ENCODE measurements at regions not wholly inside any gene's neighbourhood (a gene's known extent, or its start where the extent isn't known, plus 50 kb on each side); places are given as distances from the start of the nearest gene placed in this dataset.

GRCh38 chr13:29713839-29714238 is 118.4 kb upstream of the SLC7A1 start:
- DNase-seq, result peak; percentile 14

DNA sequence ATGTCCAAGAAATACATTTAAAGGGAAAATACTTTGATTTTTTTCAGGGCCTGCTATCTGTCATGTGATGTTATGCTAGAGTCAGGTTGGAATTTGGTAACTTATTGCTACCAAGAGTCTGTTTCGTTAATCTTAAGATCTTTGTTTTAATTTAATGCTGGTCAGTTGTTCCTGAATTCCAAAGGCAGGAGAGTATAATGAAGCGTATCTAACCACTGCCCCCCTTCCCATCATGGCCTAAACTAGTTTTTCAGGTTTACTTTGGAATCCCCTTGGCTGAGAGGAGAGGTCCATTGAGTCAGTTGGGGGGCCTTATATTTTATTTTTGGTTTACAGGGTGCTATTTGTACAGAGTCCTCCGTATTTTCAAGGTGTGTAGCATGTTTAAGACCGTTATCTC is 116.3 kb upstream of the SLC7A1 start:
- no peak for DNase-seq

- no peak for DNase-seq
Observed at GRCh38 chr13:29710511-29710910, 115.0 kb upstream of the SLC7A1 start.

- DNase-seq, result no peak
Observed at GRCh38 chr13:29709407-29710069, 114.0 kb upstream of the SLC7A1 start.

- DNase-seq, result peak; percentile 59
Observed at GRCh38 chr13:29707876-29708543, 112.5 kb upstream of the SLC7A1 start.

- no peak for DNase-seq
Observed at GRCh38 chr13:29706923-29707322, 111.4 kb upstream of the SLC7A1 start.

GRCh38 chr13:29704648-29705047 is 109.2 kb upstream of the SLC7A1 start:
- DNase-seq, result no peak

DNA sequence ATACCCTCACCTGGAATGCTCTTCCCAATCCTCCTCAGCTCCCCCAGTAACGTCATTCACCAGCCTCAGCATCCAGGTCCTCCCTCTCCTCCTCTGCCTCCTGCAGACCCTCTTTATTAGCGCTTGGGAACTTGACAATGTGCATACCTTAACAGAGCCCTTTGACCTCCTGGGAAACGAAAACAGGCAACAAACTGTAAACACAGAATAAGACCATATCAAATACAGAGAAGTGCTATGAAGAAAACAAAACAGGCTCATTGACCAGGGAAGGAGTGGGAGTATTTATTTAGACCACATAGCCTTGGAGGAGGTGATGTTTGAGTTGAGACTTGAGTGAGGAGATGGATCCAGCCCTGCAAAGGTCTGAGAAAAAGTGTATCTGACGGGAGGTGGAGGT is 107.9 kb upstream of the SLC7A1 start:
- DNase-seq, result no peak

GRCh38 chr13:29702912-29703351 is 107.4 kb upstream of the SLC7A1 start:
- DNase-seq, result peak; percentile 92

- no peak for DNase-seq
Observed at GRCh38 chr13:29698106-29698505, 102.6 kb upstream of the SLC7A1 start.

DNA sequence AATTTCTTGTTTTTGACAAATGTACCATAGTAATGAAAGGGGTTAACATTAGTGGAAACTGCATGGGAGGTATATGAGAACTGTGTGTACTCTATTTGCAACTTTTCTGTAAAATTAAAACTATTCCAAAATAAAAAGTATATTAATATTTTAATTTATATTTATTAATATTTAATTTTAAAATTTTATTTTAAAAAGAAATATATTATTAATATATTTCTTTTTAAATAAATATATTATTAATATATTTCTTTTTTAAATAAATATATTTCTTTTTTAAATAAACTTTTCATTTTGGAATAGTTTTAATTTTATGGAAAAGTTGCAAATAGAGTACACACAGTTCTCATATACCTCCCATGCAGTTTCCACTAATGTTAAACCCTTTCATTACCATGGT is 101.1 kb upstream of the SLC7A1 start:
- no peak for DNase-seq

DNA sequence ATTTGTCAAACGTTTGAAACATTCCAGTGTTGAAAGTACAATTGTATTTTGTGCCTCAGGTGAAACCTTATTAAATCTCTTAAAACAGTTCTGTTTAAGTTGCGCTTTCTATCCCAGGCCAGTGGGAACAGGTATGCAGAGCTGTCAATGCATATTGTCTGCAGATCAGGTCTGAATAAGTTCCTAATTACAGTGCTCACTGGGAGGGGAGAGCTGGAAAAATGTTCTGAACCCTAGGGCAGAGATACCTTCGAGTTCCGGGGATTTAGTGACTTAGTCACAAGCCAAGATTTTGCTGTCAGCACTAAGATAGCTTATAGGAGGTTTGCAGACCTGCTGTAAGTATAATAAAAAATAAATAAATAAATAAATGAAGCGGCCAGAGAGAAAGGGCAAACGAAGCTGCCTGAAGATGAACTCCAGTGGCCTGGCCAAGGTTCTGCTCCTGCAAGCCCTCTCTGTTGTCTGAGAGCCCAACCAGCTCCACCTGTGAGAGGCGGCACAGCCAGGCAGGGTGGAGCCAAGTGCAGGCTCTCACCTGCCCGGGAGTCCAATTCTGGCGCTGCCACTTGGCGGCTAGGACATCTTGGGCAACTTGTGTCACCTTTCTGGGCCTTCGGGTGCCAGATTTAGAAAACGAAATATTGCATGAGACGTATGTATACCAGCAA is 97.9 kb upstream of the SLC7A1 start:
- no peak for DNase-seq

GRCh38 chr13:29689548-29689947 is 94.1 kb upstream of the SLC7A1 start:
- no peak for DNase-seq

- no peak for DNase-seq
Observed at GRCh38 chr13:29688193-29688592, 92.7 kb upstream of the SLC7A1 start.

DNA sequence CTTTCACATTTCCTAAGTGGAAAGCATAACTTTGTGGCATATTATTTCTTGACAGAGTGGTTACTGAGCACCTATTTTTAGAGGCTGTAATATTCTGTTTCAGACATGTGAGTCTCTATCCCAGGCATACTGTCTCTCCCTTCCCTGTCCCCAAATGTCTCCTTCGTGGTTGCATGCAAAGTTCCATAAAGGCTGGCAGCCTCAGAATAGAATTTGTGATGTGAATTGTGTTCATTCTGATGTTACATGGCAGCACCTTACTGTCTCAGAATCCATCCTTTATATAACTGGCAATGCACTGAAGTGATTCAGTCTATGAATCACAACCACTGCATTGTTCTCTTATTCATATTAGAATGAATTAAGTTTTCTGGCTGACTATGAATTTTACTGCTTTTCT is 89.0 kb upstream of the SLC7A1 start:
- peak; percentile 48 for DNase-seq

DNA sequence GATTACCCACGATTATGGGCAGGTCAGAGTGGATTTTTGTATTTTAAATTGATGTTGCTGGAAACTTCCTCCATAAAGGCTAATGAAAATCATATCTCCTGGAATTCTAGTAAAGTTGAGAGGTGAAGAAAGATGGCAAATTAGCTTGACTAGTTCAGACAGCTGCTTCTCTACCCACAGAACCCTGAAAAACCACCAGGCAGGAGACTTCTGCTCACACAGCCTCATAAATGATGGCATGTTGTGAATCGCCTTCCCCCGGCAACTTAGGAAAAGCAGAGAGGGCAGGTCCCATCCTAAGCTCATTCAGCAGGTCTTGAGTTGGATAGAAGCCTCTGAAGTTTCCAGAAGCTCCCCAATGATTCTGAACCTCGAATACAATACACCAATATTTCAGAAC is 87.6 kb upstream of the SLC7A1 start:
- DNase-seq, result no peak

DNA sequence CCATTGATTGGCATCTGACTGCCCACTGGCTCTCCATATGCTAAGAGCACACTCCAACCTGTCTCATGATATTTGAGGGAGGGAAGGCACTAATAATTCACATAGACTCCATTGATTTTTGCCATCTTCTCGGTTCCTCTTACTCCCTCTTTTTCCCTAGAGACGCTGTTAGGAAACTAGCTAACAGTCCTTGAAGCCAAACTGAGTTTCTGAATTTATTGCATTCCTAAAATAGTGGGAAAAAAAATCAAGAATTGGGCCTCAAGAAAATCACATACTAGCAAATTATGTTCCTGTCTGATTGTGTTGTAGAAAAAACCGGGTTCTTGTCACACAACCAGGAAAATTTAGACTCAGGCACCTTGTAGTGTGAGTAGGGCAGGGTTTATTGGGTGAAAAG is 86.4 kb upstream of the SLC7A1 start:
- DNase-seq, result peak; percentile 46

DNA sequence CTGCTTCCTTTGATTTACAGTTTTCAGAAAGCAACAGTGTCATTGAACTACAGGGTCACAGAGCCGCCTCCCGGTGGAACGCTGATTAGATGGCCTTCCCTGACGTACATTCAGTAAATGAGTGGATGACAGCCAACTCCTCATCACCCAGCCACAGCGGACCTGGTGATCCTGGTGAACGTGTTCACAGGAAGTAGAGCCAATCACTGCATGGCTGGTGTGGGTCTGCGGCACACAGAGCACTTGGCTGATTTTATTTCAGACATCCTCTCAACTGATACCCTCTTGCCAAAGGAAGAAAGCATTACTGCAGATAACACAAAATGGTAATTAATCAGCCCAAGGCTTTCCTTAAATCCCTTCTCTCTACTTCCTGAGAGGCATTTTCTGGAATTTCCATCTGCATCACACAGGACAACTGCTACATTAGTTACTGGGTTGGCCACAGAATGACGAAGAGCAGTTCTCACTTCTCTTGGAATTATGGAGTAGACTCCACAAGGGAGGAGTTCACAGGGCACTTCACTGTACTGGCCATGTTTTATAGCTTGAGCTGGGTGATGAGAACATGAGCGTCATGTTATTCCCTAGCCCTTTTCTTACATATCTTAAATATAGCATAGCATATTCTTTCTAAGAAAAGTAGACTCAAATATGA is 84.0 kb upstream of the SLC7A1 start:
- DNase-seq, result no peak

- no peak for DNase-seq
Observed at GRCh38 chr13:29677627-29678026, 82.1 kb upstream of the SLC7A1 start.

DNA sequence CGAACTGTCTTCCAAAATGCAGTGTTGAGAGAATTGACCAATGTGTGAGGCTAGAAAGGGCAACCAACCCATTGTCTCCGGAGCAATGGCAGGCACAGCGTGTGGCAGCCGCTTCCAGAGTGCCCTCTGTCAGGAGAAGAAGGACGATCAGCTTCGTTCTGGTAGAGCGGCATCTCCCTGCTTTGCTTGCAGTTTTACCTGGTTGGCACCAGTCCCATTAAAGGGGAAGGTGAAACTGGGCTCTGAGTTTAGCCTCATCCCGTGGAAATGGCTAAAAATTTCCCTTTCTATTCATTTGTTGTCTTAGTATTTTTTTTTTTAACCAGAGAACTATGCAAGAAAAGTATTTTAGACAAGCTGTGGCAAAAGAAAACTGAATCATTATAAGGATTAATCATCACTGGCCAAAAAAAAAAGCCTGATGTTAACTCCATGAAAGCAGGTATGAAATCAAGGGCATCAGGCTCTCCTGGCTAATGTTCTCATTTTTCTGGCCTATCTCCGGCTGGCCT is 81.5 kb upstream of the SLC7A1 start:
- DNase-seq, result peak; percentile 53

DNA sequence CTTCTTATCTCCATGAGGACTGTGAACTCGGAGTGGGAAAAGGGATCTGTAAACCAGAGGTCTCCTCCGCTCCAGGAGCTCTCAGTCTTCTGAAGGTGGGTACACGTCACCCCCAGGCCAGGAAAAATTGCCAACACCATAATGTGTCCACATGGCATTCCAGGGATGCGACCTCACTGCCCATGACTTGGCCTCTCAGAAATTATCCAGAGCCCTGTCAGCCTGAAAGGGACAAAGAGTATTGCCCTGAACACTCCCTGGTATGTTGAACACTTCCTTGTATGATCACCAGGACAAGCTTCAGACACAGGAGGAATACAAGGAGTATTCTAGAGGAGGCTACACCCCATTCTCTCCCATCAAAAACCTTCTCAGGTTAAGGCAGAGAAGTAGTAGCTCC is 81.0 kb upstream of the SLC7A1 start:
- DNase-seq, result peak; percentile 68

DNA sequence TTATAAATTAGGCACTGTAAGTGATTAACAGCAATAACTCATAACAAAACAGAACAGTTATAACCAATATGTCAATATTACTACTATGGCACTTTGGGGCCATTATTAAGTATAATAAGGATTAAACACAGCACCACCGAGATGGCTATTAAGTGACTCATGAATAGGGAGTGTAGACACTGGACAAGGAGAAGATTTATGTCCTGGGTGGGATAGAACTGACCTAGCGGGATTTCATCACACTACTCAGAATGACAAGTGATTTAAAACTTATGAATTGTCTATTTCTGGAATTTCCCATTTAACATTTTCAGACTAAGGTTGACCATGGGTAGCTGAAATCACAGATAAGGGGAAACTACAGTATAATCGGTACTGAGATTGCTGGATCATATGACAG is 79.0 kb upstream of the SLC7A1 start:
- DNase-seq, result peak; percentile 88

- no peak for DNase-seq
Observed at GRCh38 chr13:29664591-29664990, 69.1 kb upstream of the SLC7A1 start.
